Stimulated activated CD8-positive, alpha-beta memory T cell treated with anti-CD3 and anti-CD28 coated beads, Interleukin-7, amount 100 ng/mL, for 1 hour (primary cell): ENCODE measurements at regions not wholly inside any gene's neighbourhood (a gene's known extent, or its start where the extent isn't known, plus 50 kb on each side); places are given as distances from the start of the nearest gene placed in this dataset.
"Not testable (repeated sequence)": the region's sequence is repeated elsewhere in the genome, so short reads cannot be mapped to it uniquely, and the experiment has no call there.

Experiments used
- DNase-seq, 2 donors: peaks; one replicate each; pipeline ENCODE4 v3.0.0-alpha.2; 2020; ENCODE audit warnings: low read depth in 2 of 2

DNA sequence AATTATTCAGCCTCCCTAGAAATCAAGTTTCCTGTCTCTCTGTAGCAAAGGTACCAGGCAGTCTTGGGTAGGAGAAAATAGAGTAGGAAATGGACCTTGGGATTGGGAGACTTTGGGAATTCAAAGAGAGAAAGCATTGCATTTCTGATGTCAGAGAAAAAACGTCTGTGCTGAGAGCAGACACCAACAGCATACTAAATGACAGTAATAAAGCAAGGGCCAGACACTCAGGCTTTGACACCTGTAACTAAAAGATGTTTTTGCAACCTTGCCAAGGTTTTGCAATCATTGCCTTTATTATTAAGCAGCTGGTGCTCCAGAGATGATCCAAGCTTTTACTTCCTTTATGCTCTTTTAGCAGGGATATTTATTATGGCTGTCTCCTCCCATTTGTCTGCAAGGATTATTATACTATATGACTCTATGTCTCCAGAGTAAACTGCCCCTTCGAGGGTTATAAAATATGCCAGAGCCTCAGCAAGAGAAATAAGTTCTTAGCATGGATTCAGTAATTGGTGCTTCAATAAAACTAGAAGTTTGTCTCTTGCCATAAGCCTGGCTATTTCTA lies 85.2 kb upstream of the GRAMD1B start:
- no peak for DNase-seq

DNA sequence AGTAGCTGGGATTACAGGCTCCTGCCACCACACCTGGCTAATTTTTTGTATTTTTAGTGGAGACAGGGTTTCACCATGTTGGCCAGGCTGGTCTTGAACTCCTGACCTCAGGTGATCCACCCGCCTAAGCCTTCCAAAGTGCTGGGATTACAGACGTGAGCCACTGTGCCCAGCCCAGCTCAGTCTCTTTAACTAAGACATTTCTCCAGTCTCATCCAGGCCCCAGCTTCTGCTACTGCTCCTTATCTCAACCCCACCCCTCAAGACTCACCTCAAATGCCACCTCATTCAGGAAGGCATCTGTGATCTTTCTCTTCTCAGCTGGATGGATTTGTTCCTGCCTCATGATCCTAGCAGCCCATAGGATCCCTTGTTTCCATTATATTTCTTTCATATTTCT lies 85.9 kb upstream of the GRAMD1B start:
- not testable (repeated sequence) for DNase-seq

DNA sequence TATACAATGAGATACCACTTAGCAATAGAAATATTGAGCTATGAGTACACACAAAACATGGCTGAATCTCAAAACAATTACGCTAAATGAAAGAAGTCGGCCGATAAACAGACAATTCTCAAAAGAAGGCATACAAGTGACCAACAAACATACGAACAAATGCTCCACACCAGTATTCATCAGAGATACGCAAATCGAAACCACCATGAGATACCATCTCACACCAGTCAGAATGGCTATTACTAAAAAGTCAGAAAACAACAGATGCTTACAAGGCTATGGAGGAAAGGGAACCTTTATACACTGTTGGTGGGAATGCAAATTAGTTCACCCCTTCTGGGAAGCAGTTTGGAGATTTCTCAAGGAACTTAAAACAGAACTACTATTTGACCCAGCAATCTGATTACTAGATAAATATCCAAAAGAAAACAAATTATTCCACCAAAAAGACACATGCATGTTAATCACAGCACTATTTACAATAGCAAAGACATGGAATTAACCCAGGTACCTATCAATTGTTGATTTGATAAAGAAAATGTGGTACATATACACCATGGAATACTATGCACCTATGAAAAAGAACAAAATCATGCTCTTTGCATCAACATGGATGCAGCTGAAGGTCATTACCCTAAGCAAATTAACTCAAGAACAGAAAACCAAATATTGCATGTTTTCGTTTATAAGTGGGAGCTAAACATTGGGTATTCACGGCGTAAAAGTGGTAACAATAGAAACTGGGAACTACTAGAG lies 90.9 kb upstream of the GRAMD1B start:
- DNase-seq = no peak

DNA sequence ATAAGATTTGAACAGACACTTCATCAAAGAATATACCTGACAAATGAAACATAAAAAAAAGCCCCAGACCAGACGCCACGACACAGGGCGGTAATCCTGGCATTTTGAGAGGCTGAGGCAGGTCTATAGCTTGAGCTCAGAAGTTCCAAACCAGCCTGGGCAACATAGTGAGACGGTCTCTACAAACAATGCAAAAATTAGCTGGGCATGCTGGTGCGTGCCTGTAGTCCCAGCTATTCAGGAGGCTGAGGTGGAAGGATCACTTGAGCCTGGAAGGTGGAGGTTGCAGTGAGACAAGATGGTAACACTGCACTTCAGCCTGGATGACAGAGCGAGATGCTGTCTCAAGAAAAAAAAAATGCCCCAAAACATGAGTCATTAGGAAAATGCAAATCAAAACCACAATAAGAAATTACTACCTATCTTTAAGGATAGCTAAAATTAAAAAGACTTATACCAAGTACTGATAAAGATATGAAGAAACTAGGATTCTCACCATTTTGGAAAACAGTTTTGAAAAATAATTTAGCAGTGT lies 91.7 kb upstream of the GRAMD1B start:
- no peak for DNase-seq

DNA sequence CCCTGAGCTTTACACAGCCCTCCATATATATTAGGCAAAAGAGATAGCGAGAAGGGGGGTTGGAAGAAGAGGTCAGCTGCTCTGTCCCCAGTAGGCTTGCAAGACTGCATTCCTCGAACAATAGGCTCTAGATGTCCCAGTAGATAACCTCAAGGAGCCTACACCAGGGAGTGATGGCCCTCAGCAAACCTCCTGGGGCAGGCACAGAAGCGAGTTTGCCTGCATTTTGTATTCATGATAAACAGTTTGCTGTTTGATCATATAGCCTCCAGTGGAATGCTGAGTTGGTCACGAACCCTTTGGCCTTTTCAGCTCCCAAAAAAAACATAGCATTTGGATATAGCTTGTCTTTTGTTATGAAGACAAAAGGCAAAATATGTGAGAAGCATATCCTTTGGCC lies 95.1 kb upstream of the GRAMD1B start:
- no peak for DNase-seq

DNA sequence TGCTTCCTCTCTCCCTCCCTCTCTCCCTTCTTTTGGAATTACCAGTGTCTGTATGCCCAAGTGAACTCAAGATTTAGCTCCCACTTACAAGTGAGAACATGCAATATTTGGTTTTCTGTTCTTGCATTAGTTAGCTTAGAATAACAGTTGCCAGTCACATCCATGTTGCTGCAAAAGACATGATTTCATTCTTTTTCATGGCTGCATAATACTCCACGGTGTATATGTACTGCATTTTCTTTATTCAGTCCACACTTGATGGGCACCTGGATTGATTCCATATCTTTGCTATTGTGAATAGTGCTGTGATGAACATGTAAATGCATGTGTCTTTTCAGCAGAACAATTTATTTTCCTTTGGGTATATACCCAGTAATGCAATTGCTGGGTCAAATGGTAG lies 97.5 kb upstream of the GRAMD1B start:
- not testable (repeated sequence) for DNase-seq

DNA sequence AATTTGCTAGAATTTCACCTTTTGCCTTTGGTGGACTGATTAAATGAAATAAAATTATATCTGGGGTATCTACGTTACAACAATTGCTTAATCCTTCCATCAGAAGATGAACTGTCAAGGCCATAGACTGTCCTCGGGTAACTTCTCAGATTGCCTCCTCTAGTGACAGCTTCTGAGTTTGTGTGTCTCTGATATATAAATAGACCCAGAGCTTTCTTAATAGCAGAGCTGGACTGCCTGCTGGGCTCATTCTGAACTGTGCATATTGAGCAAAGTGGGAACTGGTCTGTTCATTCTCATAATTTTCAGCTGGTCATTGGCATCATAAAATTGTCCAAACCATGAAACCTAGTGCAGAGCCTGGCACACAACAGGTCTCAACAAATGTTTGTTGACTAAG lies 99.1 kb upstream of the GRAMD1B start:
- no peak for DNase-seq

DNA sequence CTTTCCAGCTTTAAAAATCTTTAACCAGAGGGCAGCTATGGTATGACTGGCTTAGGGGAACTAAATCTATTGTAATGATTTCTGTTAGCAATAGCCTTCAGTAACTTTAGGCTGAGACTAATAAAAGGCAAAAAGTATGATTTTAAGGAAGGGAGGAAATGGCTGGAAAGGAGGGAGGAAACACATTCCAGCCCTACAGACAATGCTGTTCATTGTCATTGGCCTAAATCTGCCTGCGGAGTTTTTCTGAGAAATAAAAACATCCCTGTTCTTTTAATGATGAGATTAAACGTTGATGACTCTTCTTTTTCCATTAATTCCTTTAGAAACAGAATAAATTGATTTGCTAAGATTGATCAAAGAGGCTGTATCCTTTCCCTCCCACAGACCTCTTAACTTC lies 99.6 kb upstream of the GRAMD1B start:
- DNase-seq = no peak

DNA sequence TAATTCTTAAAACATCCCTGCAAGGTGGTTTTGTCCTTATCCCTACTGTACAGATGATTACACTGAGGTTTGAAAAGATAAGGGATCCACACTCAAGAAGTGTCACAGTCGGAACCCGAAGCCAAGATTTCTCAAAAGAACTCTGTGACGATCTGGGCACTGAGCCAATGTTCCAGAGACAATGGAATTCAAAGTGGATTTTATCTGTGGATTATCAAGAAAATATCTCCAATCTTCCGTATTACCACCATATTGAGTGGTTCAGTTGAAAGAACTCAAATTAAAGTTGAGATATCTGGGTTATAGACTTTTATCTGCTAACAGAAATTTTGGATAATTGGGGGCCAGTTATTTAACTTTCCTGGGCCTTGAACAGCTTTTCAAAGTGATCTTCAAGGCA lies 100.0 kb upstream of the GRAMD1B start:
- DNase-seq = no peak

DNA sequence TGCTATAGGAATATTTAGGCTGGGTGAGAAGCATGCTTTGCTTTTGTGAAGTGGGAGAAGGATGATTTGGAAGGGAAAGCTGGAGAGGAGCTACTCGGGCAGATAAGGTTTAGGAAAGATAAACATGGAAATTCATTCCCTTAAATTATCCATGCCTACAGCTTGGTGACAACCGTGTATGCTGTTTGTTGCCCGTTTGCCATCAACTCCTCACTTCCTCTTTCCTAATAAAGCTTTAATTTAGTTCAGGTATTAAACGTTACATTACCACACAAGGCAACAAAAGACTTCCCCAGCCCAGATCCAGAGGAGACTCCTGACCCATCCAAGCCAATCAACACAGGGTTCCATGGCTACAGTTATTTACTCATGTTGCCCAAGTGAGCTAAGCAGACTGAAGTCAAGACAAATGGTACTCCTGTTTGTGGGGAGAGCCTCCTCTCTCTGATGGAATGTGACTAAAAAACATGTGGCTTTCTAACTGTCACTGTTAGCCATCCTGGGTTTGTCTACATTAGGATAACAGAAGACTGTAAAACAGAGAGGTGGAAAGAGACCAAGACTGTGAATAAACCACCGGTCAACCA lies 101.7 kb upstream of the GRAMD1B start:
- no peak for DNase-seq

DNA sequence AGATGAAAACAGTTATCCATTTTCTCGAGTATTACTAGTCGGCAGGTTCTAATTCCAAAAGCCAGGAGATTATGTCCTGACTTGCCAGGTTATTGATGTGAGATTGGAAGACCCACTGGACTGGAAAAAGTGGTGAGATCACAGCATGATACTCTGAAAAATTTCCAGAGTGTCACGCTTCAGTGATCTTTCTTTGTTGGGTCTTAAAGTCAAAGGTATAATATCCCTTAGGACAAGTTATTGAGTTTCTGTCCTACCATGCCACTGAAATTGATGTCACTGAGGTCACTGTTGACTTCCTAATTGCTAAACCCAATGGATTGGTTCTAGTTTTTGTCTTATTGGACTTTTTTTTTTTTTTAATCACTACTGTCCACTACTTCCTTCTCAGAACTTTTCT lies 104.5 kb upstream of the GRAMD1B start:
- DNase-seq = no peak

DNA sequence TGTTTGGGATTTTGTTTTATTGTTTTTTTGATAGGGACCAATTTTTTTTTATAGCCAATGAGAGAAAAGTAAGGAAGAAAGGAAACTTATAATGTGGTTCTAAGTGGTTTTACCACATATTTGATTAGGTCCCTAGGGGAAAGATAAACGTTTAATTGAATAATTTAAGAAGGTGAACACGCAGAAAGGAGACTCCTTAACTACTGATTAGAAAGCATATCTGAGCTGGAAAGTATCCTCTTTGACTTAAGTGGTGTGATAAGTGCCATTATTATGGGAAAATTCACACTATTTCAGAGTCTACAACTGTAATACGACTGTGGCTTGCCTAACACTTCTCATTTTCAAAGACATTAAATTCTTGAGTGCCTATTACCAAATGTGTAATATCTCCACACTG lies 106.5 kb upstream of the GRAMD1B start:
- DNase-seq = no peak

DNA sequence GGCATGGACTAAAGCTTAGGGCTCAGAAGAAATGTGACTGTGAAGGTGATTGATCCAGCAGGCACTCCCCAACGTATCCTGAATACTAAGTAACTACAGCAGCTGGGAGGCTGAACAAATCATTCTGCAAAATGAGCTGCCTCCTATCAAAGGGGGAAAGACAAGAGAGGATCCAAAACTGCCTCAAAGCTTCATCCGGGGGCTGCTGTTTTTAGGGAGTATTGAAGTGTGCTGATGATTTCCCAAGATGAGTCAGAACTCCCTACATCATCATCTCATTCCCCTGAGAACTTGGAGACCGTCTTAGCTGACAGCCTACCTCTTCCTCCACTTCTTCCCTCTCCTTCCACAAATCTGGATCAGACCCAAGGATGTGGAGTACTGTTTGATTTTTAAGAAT lies 108.4 kb upstream of the GRAMD1B start:
- no peak for DNase-seq

DNA sequence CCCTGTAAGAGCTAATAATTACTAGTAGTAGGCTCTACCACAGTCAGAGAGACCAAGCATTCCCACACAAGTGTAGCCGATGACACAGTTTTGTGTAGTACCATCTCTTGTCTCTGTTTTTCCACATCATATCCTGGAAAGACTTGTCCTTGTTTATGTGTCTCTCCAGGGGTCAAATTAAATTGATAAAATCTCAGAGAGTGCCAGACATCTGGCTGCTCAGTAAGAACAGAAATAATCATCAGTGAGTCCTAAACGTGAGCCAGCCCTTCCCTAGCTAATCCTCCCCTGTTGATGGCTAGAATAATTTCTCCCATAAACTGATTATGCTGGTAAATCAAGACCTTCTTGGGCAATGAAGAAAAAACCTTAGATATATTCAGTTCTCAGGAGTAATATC lies 111.4 kb upstream of the GRAMD1B start:
- DNase-seq = no peak

DNA sequence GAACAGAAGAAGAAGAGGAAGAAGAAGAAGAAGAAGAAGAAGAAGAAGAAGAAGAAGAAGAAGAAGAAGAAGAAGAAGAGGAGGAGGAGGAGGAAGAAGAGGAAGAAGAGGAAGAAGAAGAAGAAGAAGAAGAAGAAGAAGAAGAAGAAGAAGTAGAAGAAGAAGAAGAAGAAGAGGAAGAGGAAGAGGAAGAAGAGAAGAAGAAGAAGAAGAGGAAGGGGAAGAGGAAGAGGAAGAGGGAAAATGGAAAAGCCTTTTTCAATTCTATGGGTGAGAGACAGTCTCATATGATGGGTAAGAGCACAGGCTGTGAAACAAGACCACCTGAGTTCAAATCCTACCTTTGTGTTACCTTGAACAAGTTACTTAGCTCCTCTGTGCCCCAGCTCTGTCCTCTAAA lies 111.9 kb upstream of the GRAMD1B start:
- DNase-seq = not testable (repeated sequence)

DNA sequence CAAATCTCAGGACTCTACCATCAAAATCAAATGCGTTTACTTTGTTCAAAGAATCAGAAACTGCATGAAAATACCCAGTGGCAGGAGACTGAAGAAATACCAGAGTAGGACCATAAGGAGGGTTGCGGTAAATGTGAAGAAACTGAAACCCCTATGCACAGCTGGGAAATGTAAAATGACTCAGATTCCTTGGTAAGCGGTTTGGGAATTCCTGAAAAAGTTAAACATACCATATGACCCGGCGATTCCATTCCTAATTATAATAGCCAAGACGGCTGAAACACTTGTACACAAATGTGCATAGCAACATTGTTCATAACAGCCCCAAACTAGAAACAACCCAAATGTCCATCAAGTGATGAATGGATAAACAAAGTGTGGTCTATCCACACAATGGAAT lies 114.1 kb upstream of the GRAMD1B start:
- no peak for DNase-seq

DNA sequence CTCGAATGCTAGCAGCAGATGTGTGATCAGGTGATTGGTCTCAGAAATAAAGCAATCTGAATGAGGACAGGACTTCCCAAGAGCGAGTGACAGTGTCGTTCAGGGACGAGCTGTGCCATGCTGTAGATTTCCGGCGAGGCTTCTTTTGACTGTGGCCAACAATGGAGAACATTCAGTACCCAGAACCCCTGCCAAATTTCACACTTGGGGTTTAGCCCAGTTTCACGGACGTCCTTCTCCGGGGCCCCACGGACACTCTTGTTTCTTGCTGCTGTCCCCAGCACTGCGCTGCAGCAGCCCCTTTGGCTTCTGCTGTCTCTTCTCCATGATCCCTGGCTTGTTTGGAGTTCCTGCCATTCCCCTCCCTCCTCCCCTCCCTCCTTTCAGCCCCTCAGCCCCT lies 115.1 kb upstream of the GRAMD1B start:
- DNase-seq = no peak

DNA sequence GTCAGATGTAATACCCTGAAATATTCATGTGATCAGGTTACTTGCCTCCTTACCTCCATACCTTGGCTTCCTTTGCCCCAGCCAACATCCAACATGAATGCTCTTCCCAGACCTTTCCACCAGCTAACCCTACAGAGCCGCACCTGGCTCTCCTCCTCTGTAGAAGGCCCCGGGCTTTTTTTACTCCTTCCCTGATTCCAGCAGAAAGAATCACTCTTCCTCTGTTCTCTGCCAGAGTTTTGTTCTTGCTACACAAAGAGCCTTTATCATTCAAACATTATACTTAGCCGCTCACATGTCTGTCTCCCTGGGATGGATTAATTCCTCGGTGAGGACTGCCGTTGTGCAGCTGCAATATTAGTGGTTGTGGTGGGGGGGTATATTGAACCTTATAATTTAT lies 116.8 kb upstream of the GRAMD1B start:
- no peak for DNase-seq

DNA sequence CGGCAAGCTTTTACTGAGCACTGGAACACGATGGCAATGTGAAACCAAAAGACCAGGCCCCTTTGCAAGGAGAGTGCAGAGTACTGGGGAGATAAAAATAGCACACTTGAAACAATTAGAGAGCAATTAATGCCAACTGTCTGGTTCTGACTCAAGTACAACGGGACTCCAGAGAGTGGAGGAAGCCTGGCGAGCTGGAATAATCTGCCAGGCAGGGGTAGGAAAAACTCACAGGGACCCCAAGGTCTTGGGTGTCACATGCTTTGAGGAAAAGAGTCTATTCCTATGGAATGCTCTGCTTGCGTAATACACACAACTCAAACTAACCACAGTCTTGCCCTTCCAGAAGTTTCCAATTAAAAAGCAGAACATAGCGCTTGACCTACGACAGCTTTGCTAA lies 113.0 kb upstream of the CLMP start:
- no peak for DNase-seq

DNA sequence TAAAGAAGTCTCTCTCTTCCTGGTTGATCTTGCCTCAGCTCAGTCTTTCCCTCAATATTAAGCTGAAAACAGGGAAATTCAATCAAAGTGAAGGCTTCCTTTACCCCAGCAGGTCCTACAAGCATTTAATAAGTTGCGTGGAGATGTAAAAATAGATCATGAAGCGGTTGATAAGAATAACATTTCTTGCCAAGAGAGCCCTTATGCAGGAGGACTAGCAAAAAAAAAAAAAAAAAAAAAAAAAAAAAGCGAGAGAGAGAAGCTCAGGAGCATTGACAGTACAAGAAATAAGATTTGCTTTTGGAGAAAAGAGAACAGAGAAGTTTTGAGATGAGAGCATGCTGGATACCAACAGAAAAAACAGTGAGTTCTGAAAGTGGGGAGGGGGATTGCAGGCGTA lies 112.2 kb upstream of the CLMP start:
- no peak for DNase-seq

DNA sequence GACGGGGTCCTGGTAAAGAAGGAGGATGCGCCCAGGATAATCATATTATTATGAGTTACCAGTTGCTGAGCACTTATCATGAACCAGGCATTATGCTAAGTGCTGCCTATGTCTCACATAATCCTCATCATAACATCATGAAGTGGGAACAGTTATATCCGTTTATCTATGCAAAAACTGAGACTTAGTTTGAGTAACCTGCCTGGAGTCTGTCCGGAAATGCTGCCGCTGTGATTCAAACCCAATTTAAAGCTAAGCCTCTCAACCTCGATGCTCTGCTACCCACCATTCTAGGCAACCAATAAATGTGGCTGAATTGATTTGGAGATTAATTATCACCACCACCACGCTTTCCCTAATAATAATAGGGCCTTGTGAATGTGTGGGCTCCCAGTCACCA lies 111.5 kb upstream of the CLMP start:
- DNase-seq = no peak

DNA sequence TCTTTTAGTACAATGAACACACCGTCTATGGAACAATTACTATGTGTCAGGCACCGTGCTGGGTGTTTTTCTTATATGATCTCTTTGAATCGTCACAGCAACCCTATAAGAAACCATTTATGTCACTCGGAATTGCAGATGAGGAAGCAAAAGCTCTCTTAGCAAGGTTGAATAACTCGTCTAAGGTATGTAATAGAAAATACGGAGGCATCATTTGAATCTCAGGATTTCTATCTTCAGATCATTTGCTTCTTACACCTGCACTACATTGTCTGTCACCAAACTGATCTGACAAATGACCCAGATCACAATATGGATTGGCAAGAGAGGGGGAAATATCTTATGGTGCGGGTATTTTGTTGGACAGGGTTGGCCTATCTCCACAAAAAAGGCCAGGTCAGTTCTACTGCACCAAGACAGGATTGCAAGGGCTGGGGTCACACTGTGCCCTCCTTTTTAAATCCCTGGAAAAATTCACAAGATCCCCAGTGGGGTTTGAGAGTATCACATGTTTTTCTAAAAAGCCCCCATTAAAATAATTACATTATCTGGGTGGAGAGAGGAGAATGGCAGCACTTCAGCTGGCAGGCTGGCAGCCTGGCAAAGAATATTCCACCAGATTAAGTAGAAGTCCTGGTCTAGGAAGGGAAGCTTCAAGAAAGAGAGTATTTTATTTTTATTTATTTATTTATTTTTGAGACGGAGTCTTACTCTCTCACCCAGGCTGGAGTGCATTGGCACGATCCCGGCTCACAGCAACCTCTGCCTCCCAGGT lies 110.7 kb upstream of the CLMP start:
- no peak for DNase-seq
